SH-SY5Y (cell line): ENCODE measurements at regions not wholly inside any gene's neighbourhood (a gene's known extent, or its start where the extent isn't known, plus 50 kb on each side); places are given as distances from the start of the nearest gene placed in this dataset.

Experiments
- GATA2 ChIP-seq: IDR thresholded peaks from 2 replicates; pipeline ENCODE4 v1.6.1; 2011; ENCODE audit warnings: mild to moderate bottlenecking, low read depth, low read length
- GATA3 ChIP-seq: IDR thresholded peaks from 2 replicates; pipeline ENCODE4 v1.6.1; 2011; ENCODE audit warnings: low read depth, mild to moderate bottlenecking, low read length, moderate library complexity

GRCh38 chr12:113610698-113611097 lies 139.0 kb upstream of the LHX5 start:
- TF ChIP-seq GATA3 = no peak
- no peak for TF ChIP-seq GATA2
